ENCODE measurements at regions not wholly inside any gene's neighbourhood (a gene's known extent, or its start where the extent isn't known, plus 50 kb on each side); places are given as distances from the start of the nearest gene placed in this dataset.

DNA sequence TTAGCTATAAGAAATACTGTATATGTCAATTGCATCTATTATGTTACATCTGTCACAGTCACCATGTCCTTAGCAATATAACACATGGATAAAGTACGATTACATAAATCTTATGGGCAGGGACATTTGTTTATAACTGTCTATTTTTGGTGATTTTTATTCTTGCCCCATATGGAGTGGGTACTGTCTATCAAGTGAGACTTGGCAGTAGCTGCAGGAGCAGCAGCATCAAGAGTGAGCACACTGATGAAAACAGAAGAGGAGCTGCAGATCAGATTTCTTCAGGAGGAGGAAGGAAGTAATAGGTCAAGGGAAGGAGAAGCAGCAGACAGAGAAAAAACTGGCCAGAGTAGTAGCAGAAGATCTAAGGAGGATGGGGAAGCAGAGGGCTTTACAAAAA is 516.7 kb downstream of the C6orf118 start:
- Mint-ChIP-seq H3K4me1 (ENCODE audit: low read depth, unreplicated experiment) (no peaks in the 10 kb centered on the region), H3K4me3 (ENCODE audit: low read depth, unreplicated experiment) (no peak overlapping the region), H3K27ac (ENCODE audit: unreplicated experiment) (no peak overlapping the region), H3K27me3 (ENCODE audit: unreplicated experiment) (no peaks in the 10 kb centered on the region), H3K9me3 (ENCODE audit: low read depth, unreplicated experiment) (peaks cover 10% of the 10 kb centered on the region), H3K36me3 (ENCODE audit: insufficient read depth, unreplicated experiment) (no peaks in the 10 kb centered on the region)
- DNase-seq: no peak
- CTCF ChIA-PET: no interaction called here
- intact Hi-C loops (cut with micrococcal nuclease; ENCODE audit: unreplicated experiment): no loop called here
- TF ChIP-seq, protein P1, sequence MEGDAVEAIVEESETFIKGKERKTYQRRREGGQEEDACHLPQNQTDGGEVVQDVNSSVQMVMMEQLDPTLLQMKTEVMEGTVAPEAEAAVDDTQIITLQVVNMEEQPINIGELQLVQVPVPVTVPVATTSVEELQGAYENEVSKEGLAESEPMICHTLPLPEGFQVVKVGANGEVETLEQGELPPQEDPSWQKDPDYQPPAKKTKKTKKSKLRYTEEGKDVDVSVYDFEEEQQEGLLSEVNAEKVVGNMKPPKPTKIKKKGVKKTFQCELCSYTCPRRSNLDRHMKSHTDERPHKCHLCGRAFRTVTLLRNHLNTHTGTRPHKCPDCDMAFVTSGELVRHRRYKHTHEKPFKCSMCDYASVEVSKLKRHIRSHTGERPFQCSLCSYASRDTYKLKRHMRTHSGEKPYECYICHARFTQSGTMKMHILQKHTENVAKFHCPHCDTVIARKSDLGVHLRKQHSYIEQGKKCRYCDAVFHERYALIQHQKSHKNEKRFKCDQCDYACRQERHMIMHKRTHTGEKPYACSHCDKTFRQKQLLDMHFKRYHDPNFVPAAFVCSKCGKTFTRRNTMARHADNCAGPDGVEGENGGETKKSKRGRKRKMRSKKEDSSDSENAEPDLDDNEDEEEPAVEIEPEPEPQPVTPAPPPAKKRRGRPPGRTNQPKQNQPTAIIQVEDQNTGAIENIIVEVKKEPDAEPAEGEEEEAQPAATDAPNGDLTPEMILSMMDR (IDR thresholded peaks at IDR 0.05; ENCODE audit: unreplicated experiment): no peak
- BruUV-seq (replicated peaks): no TSS peak

DNA sequence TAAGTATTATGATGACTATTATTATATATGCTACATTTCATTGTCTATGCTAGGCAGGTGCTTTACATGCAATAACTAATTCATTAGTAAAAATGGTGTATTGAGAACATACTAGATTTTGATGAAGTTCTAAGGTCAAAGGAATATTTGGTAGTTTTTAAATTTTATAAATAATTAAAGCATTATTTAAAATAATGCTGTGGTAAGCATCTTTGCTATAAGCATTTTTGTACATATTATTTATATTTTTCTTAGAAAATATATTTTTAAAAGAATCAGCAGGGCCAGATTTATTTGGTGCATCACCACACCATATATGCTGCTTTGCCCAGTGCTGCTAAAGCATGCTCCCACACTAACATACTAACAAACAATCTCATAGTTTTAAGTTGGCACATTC is 517.9 kb downstream of the C6orf118 start:
- no peak overlapping the region for H3K4me3 Mint-ChIP-seq (ENCODE audit: low read depth, unreplicated experiment)
- intact Hi-C loops (cut with micrococcal nuclease; ENCODE audit: unreplicated experiment): no loop called here
- no TSS peak for BruUV-seq (replicated peaks)
- DNase-seq: no peak
- no peaks in the 10 kb centered on the region for H3K4me1 Mint-ChIP-seq (ENCODE audit: low read depth, unreplicated experiment)
- TF ChIP-seq, protein P1 (IDR thresholded peaks at IDR 0.05; ENCODE audit: unreplicated experiment): no peak
- H3K27me3 Mint-ChIP-seq (ENCODE audit: unreplicated experiment): no peaks in the 10 kb centered on the region
- no peaks in the 10 kb centered on the region for H3K36me3 Mint-ChIP-seq (ENCODE audit: insufficient read depth, unreplicated experiment)
- no peak overlapping the region for H3K27ac Mint-ChIP-seq (ENCODE audit: unreplicated experiment)
- H3K9me3 Mint-ChIP-seq (ENCODE audit: low read depth, unreplicated experiment): peaks cover 10% of the 10 kb centered on the region
- CTCF ChIA-PET: no interaction called here

DNA sequence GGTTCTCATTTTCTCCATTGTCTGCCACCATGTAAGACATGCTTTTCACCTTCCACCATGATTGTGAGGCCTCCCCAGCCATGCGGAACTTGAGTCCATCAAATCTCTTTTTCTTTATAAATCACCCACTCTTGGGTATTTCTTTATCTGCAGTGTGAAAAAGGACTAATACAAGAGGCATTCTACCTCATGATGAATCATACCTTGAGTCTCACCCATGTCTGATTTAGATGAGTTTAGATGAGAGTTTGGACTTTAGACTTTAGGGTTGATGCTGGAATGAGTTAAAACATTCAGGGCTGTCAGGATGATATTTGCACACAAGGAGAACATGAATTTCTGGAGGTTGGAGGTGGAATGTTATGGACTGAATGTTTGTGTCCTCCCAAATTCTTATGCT is 545.6 kb downstream of the C6orf118 start:
- CTCF ChIA-PET: no interaction called here
- no peak overlapping the region for H3K27ac Mint-ChIP-seq (ENCODE audit: unreplicated experiment)
- no peaks in the 10 kb centered on the region for H3K27me3 Mint-ChIP-seq (ENCODE audit: unreplicated experiment)

DNA sequence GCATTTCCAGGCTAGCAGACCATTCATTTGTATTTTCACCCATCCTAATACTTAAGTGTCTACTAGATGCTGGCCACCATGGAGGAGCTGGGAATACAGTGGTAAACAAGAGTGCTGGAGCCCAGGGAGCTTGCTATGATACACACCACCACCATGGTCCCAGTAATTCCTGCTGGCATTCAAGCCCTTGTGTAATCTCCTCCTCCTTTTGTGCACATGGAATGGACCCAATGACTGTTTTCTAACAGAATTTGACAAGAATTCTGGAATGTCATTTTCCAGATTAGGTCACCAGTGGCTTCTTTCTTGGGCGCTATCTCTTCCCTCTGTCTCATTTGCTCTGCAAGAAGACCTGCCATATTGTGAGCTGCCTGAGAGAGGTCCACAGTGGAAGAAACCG is 552.0 kb downstream of the C6orf118 start:
- DNase-seq: no peak
- H3K36me3 Mint-ChIP-seq (ENCODE audit: insufficient read depth, unreplicated experiment): no peaks in the 10 kb centered on the region
- no TSS peak for BruUV-seq (replicated peaks)
- no peak overlapping the region for H3K4me3 Mint-ChIP-seq (ENCODE audit: low read depth, unreplicated experiment)
- H3K27ac Mint-ChIP-seq (ENCODE audit: unreplicated experiment): no peak overlapping the region
- H3K27me3 Mint-ChIP-seq (ENCODE audit: unreplicated experiment): no peaks in the 10 kb centered on the region
- H3K9me3 Mint-ChIP-seq (ENCODE audit: low read depth, unreplicated experiment): peaks cover 6% of the 10 kb centered on the region
- CTCF ChIA-PET: no interaction called here
- no peaks in the 10 kb centered on the region for H3K4me1 Mint-ChIP-seq (ENCODE audit: low read depth, unreplicated experiment)
- TF ChIP-seq, protein P1 (IDR thresholded peaks at IDR 0.05; ENCODE audit: unreplicated experiment): no peak
- intact Hi-C loops (cut with micrococcal nuclease; ENCODE audit: unreplicated experiment): no loop called here

More for the DNA sequence above, 545.6 kb downstream of the C6orf118 start:
- TF ChIP-seq, protein P1 (IDR thresholded peaks at IDR 0.05; ENCODE audit: unreplicated experiment): no peak
- H3K9me3 Mint-ChIP-seq (ENCODE audit: low read depth, unreplicated experiment): peaks cover 7% of the 10 kb centered on the region
- H3K4me1 Mint-ChIP-seq (ENCODE audit: low read depth, unreplicated experiment): no peaks in the 10 kb centered on the region
- no peak overlapping the region for H3K4me3 Mint-ChIP-seq (ENCODE audit: low read depth, unreplicated experiment)
- intact Hi-C loops (cut with micrococcal nuclease; ENCODE audit: unreplicated experiment): no loop called here
- no peak for DNase-seq
- H3K36me3 Mint-ChIP-seq (ENCODE audit: insufficient read depth, unreplicated experiment): no peaks in the 10 kb centered on the region
- BruUV-seq (replicated peaks): no TSS peak

DNA sequence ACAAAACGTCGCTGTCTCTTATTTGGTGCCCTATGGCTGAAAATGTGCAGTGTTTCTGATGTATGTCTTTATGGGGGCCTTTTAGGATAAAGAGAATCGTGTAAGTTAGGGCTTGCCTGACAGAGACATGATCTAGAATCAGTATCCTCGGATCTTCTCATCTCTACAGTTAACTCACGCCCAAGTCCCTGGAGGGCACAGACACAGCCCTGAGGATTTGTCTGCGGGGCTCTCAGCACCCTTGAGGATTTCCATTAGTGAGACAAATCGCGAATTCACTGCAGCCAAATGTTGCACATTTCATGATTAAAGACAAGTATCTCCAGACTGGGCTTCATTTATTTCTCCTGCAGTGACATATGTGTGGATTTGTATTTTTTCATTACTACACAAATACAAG is 552.7 kb downstream of the C6orf118 start:
- Mint-ChIP-seq H3K4me3 (ENCODE audit: low read depth, unreplicated experiment) (no peak overlapping the region), H3K9me3 (ENCODE audit: low read depth, unreplicated experiment) (peaks cover 2% of the 10 kb centered on the region), H3K27ac (ENCODE audit: unreplicated experiment) (no peak overlapping the region), H3K36me3 (ENCODE audit: insufficient read depth, unreplicated experiment) (no peaks in the 10 kb centered on the region), H3K27me3 (ENCODE audit: unreplicated experiment) (no peaks in the 10 kb centered on the region), H3K4me1 (ENCODE audit: low read depth, unreplicated experiment) (no peaks in the 10 kb centered on the region)
- TF ChIP-seq, protein P1 (IDR thresholded peaks at IDR 0.05; ENCODE audit: unreplicated experiment): no peak
- no peak for DNase-seq
- intact Hi-C loops (cut with micrococcal nuclease; ENCODE audit: unreplicated experiment): no loop called here
- CTCF ChIA-PET: no interaction called here
- BruUV-seq (replicated peaks): no TSS peak
